ENCODE measurements at regions not wholly inside any gene's neighbourhood (a gene's known extent, or its start where the extent isn't known, plus 50 kb on each side); places are given as distances from the start of the nearest gene placed in this dataset.

- no peak overlapping the region for H3K9ac ChIP-seq
- H3K36me3 ChIP-seq (ENCODE audit: insufficient read depth): no peaks in the 10 kb centered on the region
- H3K27ac ChIP-seq: no peak overlapping the region
- no peak for TF ChIP-seq CTCF (conservative IDR thresholded peaks at IDR 0.05; ENCODE audit: low read depth, low read length)
- no peaks in the 10 kb centered on the region for H3K4me1 ChIP-seq (ENCODE audit: low read depth, poor library complexity, severe bottlenecking)
- H2AFZ ChIP-seq (ENCODE audit: low read depth): no peak overlapping the region
- no peaks in the 10 kb centered on the region for H3K79me2 ChIP-seq (ENCODE audit: insufficient read depth, low read depth)
- H3K27me3 ChIP-seq (ENCODE audit: insufficient read depth, low read depth): no peaks in the 10 kb centered on the region
- no peak overlapping the region for H3K4me3 ChIP-seq (IDR thresholded peaks at IDR 0.05; ENCODE audit: insufficient read depth, low read depth, low read length)
- H4K20me1 ChIP-seq (ENCODE audit: insufficient read depth): no peaks in the 10 kb centered on the region
- H3K4me2 ChIP-seq: no peak overlapping the region
These were observed 135.3 kb upstream of the LMCD1 start for GRCh38 chr3:8366219-8366810.

- Histone ChIP-seq H3K79me2 (ENCODE audit: insufficient read depth, low read depth) (no peaks in the 10 kb centered on the region), H3K27ac (no peak overlapping the region), H3K4me3 (IDR thresholded peaks at IDR 0.05; ENCODE audit: insufficient read depth, low read depth, low read length) (no peak overlapping the region), H3K36me3 (ENCODE audit: insufficient read depth) (no peaks in the 10 kb centered on the region), H3K27me3 (ENCODE audit: insufficient read depth, low read depth) (no peaks in the 10 kb centered on the region), H3K4me1 (ENCODE audit: low read depth, poor library complexity, severe bottlenecking) (no peaks in the 10 kb centered on the region), H2AFZ (ENCODE audit: low read depth) (no peak overlapping the region), H4K20me1 (ENCODE audit: insufficient read depth) (no peaks in the 10 kb centered on the region), H3K4me2 (no peak overlapping the region), H3K9ac (no peak overlapping the region)
- no peak for TF ChIP-seq CTCF (conservative IDR thresholded peaks at IDR 0.05; ENCODE audit: low read depth, low read length)
These were observed 133.0 kb upstream of the LMCD1 start for GRCh38 chr3:8368598-8368997.

- Histone ChIP-seq H3K27me3 (ENCODE audit: insufficient read depth, low read depth) (no peaks in the 10 kb centered on the region), H3K9ac (no peak overlapping the region), H3K36me3 (ENCODE audit: insufficient read depth) (no peaks in the 10 kb centered on the region), H3K4me2 (no peak overlapping the region), H4K20me1 (ENCODE audit: insufficient read depth) (no peaks in the 10 kb centered on the region), H3K27ac (no peak overlapping the region), H3K79me2 (ENCODE audit: insufficient read depth, low read depth) (no peaks in the 10 kb centered on the region), H3K4me3 (IDR thresholded peaks at IDR 0.05; ENCODE audit: insufficient read depth, low read depth, low read length) (no peak overlapping the region), H2AFZ (ENCODE audit: low read depth) (no peak overlapping the region), H3K4me1 (ENCODE audit: low read depth, poor library complexity, severe bottlenecking) (no peaks in the 10 kb centered on the region)
- TF ChIP-seq CTCF (conservative IDR thresholded peaks at IDR 0.05; ENCODE audit: low read depth, low read length): no peak
These were observed 132.0 kb upstream of the LMCD1 start for GRCh38 chr3:8369638-8370037.

- no peak for TF ChIP-seq CTCF (conservative IDR thresholded peaks at IDR 0.05; ENCODE audit: low read depth, low read length)
- Histone ChIP-seq H3K4me1 (ENCODE audit: low read depth, poor library complexity, severe bottlenecking) (no peaks in the 10 kb centered on the region), H4K20me1 (ENCODE audit: insufficient read depth) (no peaks in the 10 kb centered on the region), H3K4me2 (no peak overlapping the region), H3K27me3 (ENCODE audit: insufficient read depth, low read depth) (no peaks in the 10 kb centered on the region), H3K9ac (no peak overlapping the region), H3K4me3 (IDR thresholded peaks at IDR 0.05; ENCODE audit: insufficient read depth, low read depth, low read length) (no peak overlapping the region), H3K79me2 (ENCODE audit: insufficient read depth, low read depth) (no peaks in the 10 kb centered on the region), H3K36me3 (ENCODE audit: insufficient read depth) (no peaks in the 10 kb centered on the region), H2AFZ (ENCODE audit: low read depth) (no peak overlapping the region), H3K27ac (no peak overlapping the region)
These were observed 130.5 kb upstream of the LMCD1 start for GRCh38 chr3:8371085-8371551.

All from KMS-11 (cell line).